Kidney (tissue), 13 donors: ENCODE measurements at regions not wholly inside any gene's neighbourhood (a gene's known extent, or its start where the extent isn't known, plus 50 kb on each side); places are given as distances from the start of the nearest gene placed in this dataset.
"Not testable (repeated sequence)": the region's sequence is repeated elsewhere in the genome, so short reads cannot be mapped to it uniquely, and the experiment has no call there.

Source experiments
- DNase-seq, 5 donors: peaks; one replicate each; pipeline ENCODE4 v3.0.0-alpha.2; 2013 to 2020
- FAIRE-seq: peaks from 2 replicates; lab custom pipeline; 2012; peaks lifted over from hg19 to GRCh38; lab: Jason Lieb, UNC
- H3K27ac ChIP-seq, 2 donors: one replicate each; pipeline ENCODE4 v1.7.0; 2013; ENCODE audit warnings: low read depth in 2 of 2, low read length in 2 of 2, inconsistent platforms in 1 of 2
- H3K27me3 ChIP-seq: one replicate; pipeline ENCODE4 v1.7.1; 2013; ENCODE audit warnings: low read length, inconsistent platforms; ENCODE audit not compliant: control insufficient read depth, insufficient read depth
- H3K36me3 ChIP-seq, 3 donors: one replicate each; pipeline versions ENCODE4 v1.7.0 to v1.7.1; 2013; ENCODE audit warnings: low read length in 3 of 3, control low read depth in 1 of 3, inconsistent platforms in 1 of 3; ENCODE audit not compliant: insufficient read depth in 3 of 3, control insufficient read depth in 2 of 3
- H3K4me1 ChIP-seq, 3 donors: one replicate each; pipeline versions ENCODE4 v1.7.0 to v1.7.1; 2013; ENCODE audit warnings: low read length in 3 of 3, inconsistent platforms in 1 of 3, low read depth in 1 of 3; ENCODE audit not compliant: control insufficient read depth in 2 of 3, insufficient read depth in 2 of 3
- H3K4me3 ChIP-seq, 3 donors: one replicate each; pipeline versions ENCODE4 v1.7.0 to v1.8.1; 2013; ENCODE audit warnings: low read length in 3 of 3, control low read depth in 1 of 3, inconsistent platforms in 1 of 3
- H3K9ac ChIP-seq, 3 donors: one replicate each; pipeline versions ENCODE4 v1.7.0 to v1.7.1; 2013; ENCODE audit warnings: low read length in 3 of 3, control low read depth in 1 of 3, inconsistent platforms in 1 of 3
- H3K9me3 ChIP-seq, 3 donors: one replicate each; pipeline versions ENCODE4 v1.7.0 to v1.7.1; 2013; ENCODE audit warnings: low read length in 3 of 3, control low read depth in 1 of 3, inconsistent platforms in 1 of 3; ENCODE audit not compliant: control insufficient read depth in 2 of 3, insufficient read depth in 1 of 3
- intact Hi-C: fragments of 100-400 bp; cut with DNase I; formaldehyde crosslinking; loops from one replicate; pipeline ENCODE4 v1.11.1; 2022
- TF ChIP-seq, protein P1 (sequence below): IDR thresholded peaks from 3 replicates; pipeline ENCODE4 v1.5.1; 2012; ENCODE audit warnings: mild to moderate bottlenecking, moderate library complexity, borderline replicate concordance; ENCODE audit not compliant: insufficient read depth; ENCODE audit errors: extremely low read depth
- donor health status: control.
- donor health status: control.
- donor health status: control.
- donor health status: control.
- donor health status: control.
- donor health status: DM: yes; HTN: yes; CAD: no.
- donor health status: Normal renal cell carcinoma (clear cell type).

DNA sequence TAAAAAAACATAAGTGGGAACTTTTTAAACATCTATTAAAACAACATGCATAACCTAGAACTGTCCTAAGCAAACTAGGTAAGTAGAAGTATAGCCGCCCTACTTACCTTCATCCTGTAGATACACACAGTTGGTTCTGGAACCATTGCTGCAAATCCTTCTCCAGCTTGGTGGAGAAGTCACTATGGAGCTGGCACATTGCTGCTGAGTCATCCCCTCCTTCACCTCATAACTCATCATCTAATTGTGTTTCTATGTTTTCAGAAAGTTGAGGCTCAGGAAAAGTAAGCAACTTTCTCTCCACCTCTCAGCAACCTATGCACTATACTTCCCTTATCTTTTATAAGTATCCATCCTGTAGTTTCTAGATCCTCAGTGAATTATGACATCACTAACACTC, 269.8 kb upstream of the MMADHC start:
- TF ChIP-seq, protein P1, sequence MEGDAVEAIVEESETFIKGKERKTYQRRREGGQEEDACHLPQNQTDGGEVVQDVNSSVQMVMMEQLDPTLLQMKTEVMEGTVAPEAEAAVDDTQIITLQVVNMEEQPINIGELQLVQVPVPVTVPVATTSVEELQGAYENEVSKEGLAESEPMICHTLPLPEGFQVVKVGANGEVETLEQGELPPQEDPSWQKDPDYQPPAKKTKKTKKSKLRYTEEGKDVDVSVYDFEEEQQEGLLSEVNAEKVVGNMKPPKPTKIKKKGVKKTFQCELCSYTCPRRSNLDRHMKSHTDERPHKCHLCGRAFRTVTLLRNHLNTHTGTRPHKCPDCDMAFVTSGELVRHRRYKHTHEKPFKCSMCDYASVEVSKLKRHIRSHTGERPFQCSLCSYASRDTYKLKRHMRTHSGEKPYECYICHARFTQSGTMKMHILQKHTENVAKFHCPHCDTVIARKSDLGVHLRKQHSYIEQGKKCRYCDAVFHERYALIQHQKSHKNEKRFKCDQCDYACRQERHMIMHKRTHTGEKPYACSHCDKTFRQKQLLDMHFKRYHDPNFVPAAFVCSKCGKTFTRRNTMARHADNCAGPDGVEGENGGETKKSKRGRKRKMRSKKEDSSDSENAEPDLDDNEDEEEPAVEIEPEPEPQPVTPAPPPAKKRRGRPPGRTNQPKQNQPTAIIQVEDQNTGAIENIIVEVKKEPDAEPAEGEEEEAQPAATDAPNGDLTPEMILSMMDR: no peak
- Histone ChIP-seq H3K9me3 (no peaks in the 10 kb centered on the region), H3K27me3 (no peaks in the 10 kb centered on the region), H3K36me3 (no peaks in the 10 kb centered on the region), H3K4me1 (no peaks in the 10 kb centered on the region), H3K27ac (no peak overlapping the region), H3K9ac (no peak overlapping the region), H3K4me3 (no peak overlapping the region)
- intact Hi-C loops: no loop called here
- FAIRE-seq: no peak
- no peak for DNase-seq

DNA sequence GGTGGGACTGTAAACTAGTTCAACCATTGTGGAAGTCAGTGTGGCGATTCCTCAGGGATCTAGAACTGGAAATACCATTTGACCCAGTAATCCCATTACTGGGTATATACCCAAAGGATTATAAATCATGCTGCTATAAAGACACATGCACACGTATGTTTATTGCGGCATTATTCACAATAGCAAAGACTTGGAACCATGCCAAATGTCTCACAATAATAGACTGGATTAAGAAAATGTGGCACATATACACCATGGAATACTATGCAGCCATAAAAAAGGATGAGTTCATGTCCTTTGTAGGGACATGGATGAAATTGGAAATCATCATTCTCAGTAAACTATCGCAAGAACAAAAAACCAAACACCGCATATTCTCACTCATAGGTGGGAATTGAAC, 268.3 kb upstream of the MMADHC start:
- DNase-seq, FAIRE-seq, H3K36me3 ChIP-seq, intact Hi-C loops, H3K4me3 ChIP-seq, H3K9me3 ChIP-seq, H3K4me1 ChIP-seq, H3K9ac ChIP-seq, H3K27me3 ChIP-seq, H3K27ac ChIP-seq: not testable (repeated sequence)

DNA sequence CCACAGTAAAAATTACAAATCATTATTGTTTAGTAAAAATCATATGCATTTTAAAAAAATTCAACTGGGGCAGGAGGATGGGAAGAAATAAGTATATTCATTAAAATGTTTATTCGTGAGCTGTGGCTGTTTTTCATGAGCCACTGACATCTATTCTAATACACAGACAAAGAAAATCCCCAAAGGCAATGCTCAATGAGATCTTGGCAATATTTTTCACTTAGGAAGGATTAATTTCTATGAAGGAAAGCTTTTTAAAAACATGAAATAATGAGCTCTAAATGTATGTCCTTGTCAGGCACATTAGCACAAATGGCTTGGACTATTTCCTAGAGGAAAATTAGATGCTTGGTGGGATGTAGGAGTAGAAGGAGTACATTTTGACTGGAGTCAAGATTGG, 262.0 kb upstream of the MMADHC start:
- no peaks in the 10 kb centered on the region for H3K27me3 ChIP-seq
- DNase-seq (no peak), FAIRE-seq (no peak)
- H3K9me3 ChIP-seq: no peaks in the 10 kb centered on the region
- TF ChIP-seq, protein P1: no peak
- no peak overlapping the region for H3K27ac ChIP-seq
- H3K4me1 ChIP-seq: no peaks in the 10 kb centered on the region
- H3K36me3 ChIP-seq: no peaks in the 10 kb centered on the region
- H3K4me3 ChIP-seq: no peak overlapping the region
- no peak overlapping the region for H3K9ac ChIP-seq
- intact Hi-C loops: no loop called here

DNA sequence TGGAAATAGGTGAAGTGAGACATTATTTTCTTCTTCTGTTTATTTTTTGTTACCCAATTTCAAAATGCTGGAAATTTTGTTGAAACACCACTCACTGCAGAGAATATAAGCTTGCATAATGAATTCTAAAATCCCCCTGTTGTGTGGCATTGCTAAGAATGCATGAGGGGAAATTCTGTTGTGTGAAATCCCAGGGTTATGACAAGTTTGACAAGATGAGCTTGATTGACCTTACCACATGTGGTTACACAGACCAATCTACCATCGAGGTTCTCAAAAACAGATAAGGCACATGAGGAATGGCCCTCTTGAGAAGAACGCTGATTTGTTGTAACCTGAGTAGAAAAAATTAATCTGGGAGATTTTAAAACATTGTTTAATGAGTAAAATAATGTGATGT, 261.6 kb upstream of the MMADHC start:
- Histone ChIP-seq H3K4me3 (no peak overlapping the region), H3K27me3 (no peaks in the 10 kb centered on the region), H3K27ac (no peak overlapping the region), H3K9ac (no peak overlapping the region), H3K36me3 (no peaks in the 10 kb centered on the region), H3K4me1 (no peaks in the 10 kb centered on the region), H3K9me3 (no peaks in the 10 kb centered on the region)
- DNase-seq: no peak
- no peak for FAIRE-seq
- intact Hi-C loops: no loop called here
- TF ChIP-seq, protein P1: no peak
